ENCODE measurements at regions not wholly inside any gene's neighbourhood (a gene's known extent, or its start where the extent isn't known, plus 50 kb on each side); places are given as distances from the start of the nearest gene placed in this dataset.

DNA sequence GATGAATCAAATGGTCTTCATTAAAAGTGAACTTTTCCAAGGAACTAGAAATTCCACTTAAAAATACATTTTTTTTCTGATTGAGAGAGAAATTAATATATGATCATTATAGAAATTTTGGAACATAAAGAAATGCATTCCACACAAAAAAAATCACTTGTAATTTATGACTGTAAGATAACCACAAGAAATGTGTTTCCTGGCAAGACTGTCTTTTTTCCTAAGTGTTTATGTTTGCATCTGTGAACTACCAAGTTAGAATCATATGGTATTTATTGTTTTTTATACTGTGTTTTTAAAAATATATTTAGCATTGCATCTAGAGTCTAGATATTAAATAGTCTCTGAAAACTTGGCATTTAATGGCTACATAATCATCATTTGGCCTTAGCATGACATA is 726.8 kb downstream of the BCL11B start:
- no peak for DNase-seq
- TF ChIP-seq, protein P1, sequence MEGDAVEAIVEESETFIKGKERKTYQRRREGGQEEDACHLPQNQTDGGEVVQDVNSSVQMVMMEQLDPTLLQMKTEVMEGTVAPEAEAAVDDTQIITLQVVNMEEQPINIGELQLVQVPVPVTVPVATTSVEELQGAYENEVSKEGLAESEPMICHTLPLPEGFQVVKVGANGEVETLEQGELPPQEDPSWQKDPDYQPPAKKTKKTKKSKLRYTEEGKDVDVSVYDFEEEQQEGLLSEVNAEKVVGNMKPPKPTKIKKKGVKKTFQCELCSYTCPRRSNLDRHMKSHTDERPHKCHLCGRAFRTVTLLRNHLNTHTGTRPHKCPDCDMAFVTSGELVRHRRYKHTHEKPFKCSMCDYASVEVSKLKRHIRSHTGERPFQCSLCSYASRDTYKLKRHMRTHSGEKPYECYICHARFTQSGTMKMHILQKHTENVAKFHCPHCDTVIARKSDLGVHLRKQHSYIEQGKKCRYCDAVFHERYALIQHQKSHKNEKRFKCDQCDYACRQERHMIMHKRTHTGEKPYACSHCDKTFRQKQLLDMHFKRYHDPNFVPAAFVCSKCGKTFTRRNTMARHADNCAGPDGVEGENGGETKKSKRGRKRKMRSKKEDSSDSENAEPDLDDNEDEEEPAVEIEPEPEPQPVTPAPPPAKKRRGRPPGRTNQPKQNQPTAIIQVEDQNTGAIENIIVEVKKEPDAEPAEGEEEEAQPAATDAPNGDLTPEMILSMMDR (conservative IDR thresholded peaks at IDR 0.05) = no peak
- Histone ChIP-seq H3K4me1 (ENCODE audit: control insufficient read depth, insufficient read depth, low read length) (no peaks in the 10 kb centered on the region), H3K36me3 (ENCODE audit: control insufficient read depth, insufficient read depth, low read length) (no peaks in the 10 kb centered on the region), H3K27ac (ENCODE audit: low read depth, low read length) (no peak overlapping the region), H3K9me3 (ENCODE audit: control insufficient read depth, low read length) (no peaks in the 10 kb centered on the region), H3K4me3 (ENCODE audit: low read length) (no peak overlapping the region), H3K27me3 (ENCODE audit: control insufficient read depth, insufficient read depth, low read length, poor library complexity, severe bottlenecking) (no peaks in the 10 kb centered on the region), H3K9ac (ENCODE audit: extremely low read depth, low read length, poor library complexity, severe bottlenecking) (no peak overlapping the region)
- H3K36me3 Mint-ChIP-seq (ENCODE audit: low read depth) = no peaks in the 10 kb centered on the region
- H3K9me3 Mint-ChIP-seq = no peaks in the 10 kb centered on the region
- H3K4me1 Mint-ChIP-seq = peaks cover 4% of the 10 kb centered on the region
- H3K4me3 Mint-ChIP-seq = no peak overlapping the region
- H3K27ac Mint-ChIP-seq = no peak overlapping the region
- no peaks in the 10 kb centered on the region for H3K27me3 Mint-ChIP-seq (ENCODE audit: insufficient read depth)

DNA sequence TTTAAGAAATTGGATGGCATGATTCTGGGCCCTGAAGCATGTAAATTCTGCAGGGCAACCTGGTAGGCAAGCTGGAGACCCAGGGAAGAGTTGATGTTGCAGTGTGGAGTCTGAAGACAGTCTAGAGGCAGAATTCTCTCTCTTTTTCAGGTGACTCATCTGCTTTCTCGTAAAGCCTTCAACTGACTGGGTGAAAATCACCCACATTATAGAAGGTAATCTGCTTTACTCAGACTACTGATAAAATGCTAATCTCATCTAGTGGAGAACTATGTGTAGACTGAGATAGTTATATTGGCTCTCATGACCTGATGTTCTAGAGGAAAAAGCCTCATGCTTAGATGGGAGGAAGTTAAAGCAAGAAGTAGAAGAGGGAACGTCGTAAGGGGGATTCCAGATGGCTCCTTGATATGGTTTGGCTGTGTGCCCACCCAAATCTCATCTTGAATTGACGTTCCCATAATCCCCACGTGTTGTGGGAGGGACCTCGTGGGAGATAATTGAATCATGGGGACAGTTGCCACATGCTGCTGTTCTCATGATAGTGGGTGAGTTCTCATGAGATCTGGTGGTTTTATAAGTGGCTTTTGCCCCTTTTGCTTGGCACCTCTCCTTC is 723.8 kb downstream of the BCL11B start:
- Mint-ChIP-seq H3K27ac (no peak overlapping the region), H3K4me1 (peaks cover 4% of the 10 kb centered on the region), H3K4me3 (no peak overlapping the region), H3K9me3 (no peaks in the 10 kb centered on the region), H3K27me3 (ENCODE audit: insufficient read depth) (no peaks in the 10 kb centered on the region), H3K36me3 (ENCODE audit: low read depth) (no peaks in the 10 kb centered on the region)
- H3K27me3 ChIP-seq (ENCODE audit: control insufficient read depth, insufficient read depth, low read length, poor library complexity, severe bottlenecking) = no peaks in the 10 kb centered on the region
- no peak for DNase-seq
- TF ChIP-seq, protein P1 (conservative IDR thresholded peaks at IDR 0.05) = no peak
- no peak overlapping the region for H3K9ac ChIP-seq (ENCODE audit: extremely low read depth, low read length, poor library complexity, severe bottlenecking)
- 88 to 93% methylated on average over 4 to 6 of the region's 6 CpGs for WGBS, 2 experiments (ENCODE audit: insufficient coverage in 1 of 2, insufficient read length in 1 of 2)
- no peaks in the 10 kb centered on the region for H3K9me3 ChIP-seq (ENCODE audit: control insufficient read depth, low read length)
- no peaks in the 10 kb centered on the region for H3K36me3 ChIP-seq (ENCODE audit: control insufficient read depth, insufficient read depth, low read length)
- no peak overlapping the region for H3K4me3 ChIP-seq (ENCODE audit: low read length)
- no peak overlapping the region for H3K27ac ChIP-seq (ENCODE audit: low read depth, low read length)
- H3K4me1 ChIP-seq (ENCODE audit: control insufficient read depth, insufficient read depth, low read length) = no peaks in the 10 kb centered on the region

DNA sequence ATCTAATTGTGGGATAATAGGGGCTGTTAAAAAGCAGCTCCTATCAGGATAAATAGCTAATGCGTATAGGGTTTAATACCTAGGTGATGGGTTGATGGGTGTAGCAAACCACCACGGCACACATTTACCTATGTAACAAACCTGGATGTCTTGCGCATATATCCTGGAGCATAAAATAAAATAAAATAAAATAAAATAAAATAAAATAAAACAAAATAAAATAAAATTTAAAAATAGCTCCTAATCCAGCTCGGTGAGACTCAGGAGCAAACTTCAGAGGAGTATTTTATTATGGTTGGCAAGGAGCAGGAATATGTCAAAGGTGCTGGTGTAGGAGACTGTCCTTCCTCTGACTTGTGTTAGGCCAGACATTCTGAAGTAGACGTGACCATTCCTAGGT is 721.0 kb downstream of the BCL11B start:
- H3K4me1 ChIP-seq (ENCODE audit: control insufficient read depth, insufficient read depth, low read length) = no peaks in the 10 kb centered on the region
- no peak overlapping the region for H3K4me3 Mint-ChIP-seq
- peaks cover 4% of the 10 kb centered on the region for H3K4me1 Mint-ChIP-seq
- no peaks in the 10 kb centered on the region for H3K9me3 ChIP-seq (ENCODE audit: control insufficient read depth, low read length)
- no peaks in the 10 kb centered on the region for H3K27me3 Mint-ChIP-seq (ENCODE audit: insufficient read depth)
- WGBS, 2 experiments (ENCODE audit: insufficient coverage in 1 of 2, insufficient read length in 1 of 2) = 94 to 100% methylated on average over 1 to 2 of the region's 5 CpGs
- no peak overlapping the region for H3K4me3 ChIP-seq (ENCODE audit: low read length)
- TF ChIP-seq, protein P1 (conservative IDR thresholded peaks at IDR 0.05) = no peak
- H3K27ac Mint-ChIP-seq = no peak overlapping the region
- H3K27me3 ChIP-seq (ENCODE audit: control insufficient read depth, insufficient read depth, low read length, poor library complexity, severe bottlenecking) = no peaks in the 10 kb centered on the region
- no peaks in the 10 kb centered on the region for H3K36me3 ChIP-seq (ENCODE audit: control insufficient read depth, insufficient read depth, low read length)
- peaks cover 2% of the 10 kb centered on the region for H3K9me3 Mint-ChIP-seq
- no peaks in the 10 kb centered on the region for H3K36me3 Mint-ChIP-seq (ENCODE audit: low read depth)
- H3K9ac ChIP-seq (ENCODE audit: extremely low read depth, low read length, poor library complexity, severe bottlenecking) = no peak overlapping the region
- DNase-seq = no peak
- no peak overlapping the region for H3K27ac ChIP-seq (ENCODE audit: low read depth, low read length)

Data from endodermal cell (in vitro differentiated cells).